Common myeloid progenitor, CD34-positive (primary cell): ENCODE measurements at regions not wholly inside any gene's neighbourhood (a gene's known extent, or its start where the extent isn't known, plus 50 kb on each side); places are given as distances from the start of the nearest gene placed in this dataset.
"Not testable (repeated sequence)": the region's sequence is repeated elsewhere in the genome, so short reads cannot be mapped to it uniquely, and the experiment has no call there.

Source experiments
- CTCF ChIA-PET: fragments of 350-600 bp; sonication (Branson Sonifier 250); formaldehyde crosslinking; loops from one replicate; lab custom pipeline; 2021; ENCODE audit warnings: antibody characterized with exemption; lab: Charles Lee
- POLR2A ChIA-PET: fragments of 350-600 bp; sonication (Branson Sonifier 250); formaldehyde crosslinking; loops from one replicate; lab custom pipeline; 2021; ENCODE audit warnings: antibody characterized with exemption; lab: Charles Lee
- DNase-seq, 3 donors: peaks; one replicate each; pipeline versions ENCODE4 v3.0.0 to v3.0.0-alpha.2; 2013
- H3K27ac ChIP-seq, 2 experiments: 1 replicate in 1 of 2; 2 replicates in 1 of 2; pipeline ENCODE4 v1.7.0; 2013; ENCODE audit warnings: inconsistent platforms in 2 of 2, low read length in 2 of 2, mild to moderate bottlenecking in 2 of 2, low read depth in 1 of 2, moderate library complexity in 1 of 2; ENCODE audit not compliant: severe bottlenecking in 2 of 2, insufficient read depth in 1 of 2, poor library complexity in 1 of 2
- H3K27me3 ChIP-seq, 5 experiments: replicated peaks in 2 of 5; 1 replicate in 3 of 5; 2 replicates in 2 of 5; pipeline versions ENCODE4 v1.6.1 to v1.7.0; 2013; ENCODE audit warnings: low read length in 4 of 5, mild to moderate bottlenecking in 2 of 5, moderate library complexity in 2 of 5, inconsistent platforms in 1 of 5; ENCODE audit not compliant: insufficient read depth in 5 of 5, control insufficient read depth in 4 of 5
- H3K36me3 ChIP-seq, 4 experiments: 1 replicate in 2 of 4; 2 replicates in 2 of 4; pipeline versions ENCODE4 v1.6.1 to v1.7.0; 2013; ENCODE audit warnings: low read length in 3 of 4, control low read depth in 1 of 4, mild to moderate bottlenecking in 1 of 4; ENCODE audit not compliant: control insufficient read depth in 4 of 4, insufficient read depth in 4 of 4
- H3K4me1 ChIP-seq, 4 experiments: 1 replicate in 3 of 4; 2 replicates in 1 of 4; pipeline versions ENCODE4 v1.6.1 to v1.7.1; 2013; ENCODE audit warnings: low read length in 3 of 4, mild to moderate bottlenecking in 3 of 4, control low read depth in 1 of 4, inconsistent platforms in 1 of 4, moderate library complexity in 1 of 4; ENCODE audit not compliant: control insufficient read depth in 4 of 4, insufficient read depth in 4 of 4; ENCODE audit errors: control extremely low read depth in 1 of 4
- H3K4me3 ChIP-seq, 7 experiments: 1 replicate in 4 of 7; 2 replicates in 3 of 7; pipeline versions ENCODE4 v1.5.1 to v1.7.0; 2013; ENCODE audit warnings: mild to moderate bottlenecking in 7 of 7, low read length in 6 of 7, moderate library complexity in 6 of 7, inconsistent platforms in 2 of 7, low read depth in 2 of 7, control low read depth in 1 of 7; ENCODE audit not compliant: insufficient read depth in 4 of 7, control insufficient read depth in 1 of 7; ENCODE audit errors: extremely low read depth in 1 of 7
- H3K9me3 ChIP-seq, 5 experiments: 1 replicate in 4 of 5; 2 replicates in 1 of 5; pipeline versions ENCODE4 v1.6.1 to v1.7.1; 2013; ENCODE audit warnings: low read length in 4 of 5, mild to moderate bottlenecking in 2 of 5, inconsistent platforms in 1 of 5, low read depth in 1 of 5, moderate library complexity in 1 of 5; ENCODE audit not compliant: control insufficient read depth in 4 of 5, insufficient read depth in 2 of 5; ENCODE audit errors: control extremely low read depth in 1 of 5
- WGBS: methylation state at CpG from one replicate; pipeline ENCODE4 v1.1.5; 2013; ENCODE audit not compliant: insufficient coverage; 5-methylcytosine and 5-hydroxymethylcytosine counted together

DNA sequence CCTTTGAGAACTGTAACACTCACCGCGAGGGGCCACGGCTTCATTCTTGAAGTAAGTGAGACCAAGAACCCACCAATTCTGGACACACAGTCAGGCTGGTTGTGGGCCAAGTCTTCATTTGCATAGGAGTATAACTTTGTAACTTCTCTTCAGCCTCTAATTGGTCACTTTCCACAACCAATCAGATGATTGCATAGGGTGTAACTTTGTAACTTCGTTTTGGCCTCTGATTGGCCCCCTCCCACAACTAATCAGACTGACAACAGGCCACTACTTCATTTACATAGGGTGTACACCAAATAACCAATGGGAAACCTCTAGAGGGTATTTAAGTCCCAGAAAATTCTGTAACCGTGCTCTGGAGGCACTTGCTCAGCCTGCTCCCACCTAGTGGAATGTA, 77.5 kb upstream of the TCF4 start:
- CTCF ChIA-PET: no interaction called here
- 97% methylated on average over 4 of the region's 5 CpGs for WGBS
- Histone ChIP-seq H3K4me3 (no peak overlapping the region), H3K9me3 (peaks cover 0 to 2% (median 0%) of the 10 kb centered on the region in 5 experiments), H3K36me3 (no peaks in the 10 kb centered on the region), H3K4me1 (no peaks in the 10 kb centered on the region), H3K27ac (no peak overlapping the region), H3K27me3 (no peaks in the 10 kb centered on the region)
- no peak for DNase-seq
- POLR2A ChIA-PET: no interaction called here

GRCh38 chr18:55664758-55665400, 76.9 kb upstream of the TCF4 start:
- H3K4me1 ChIP-seq, CTCF ChIA-PET, DNase-seq: not testable (repeated sequence)

DNA sequence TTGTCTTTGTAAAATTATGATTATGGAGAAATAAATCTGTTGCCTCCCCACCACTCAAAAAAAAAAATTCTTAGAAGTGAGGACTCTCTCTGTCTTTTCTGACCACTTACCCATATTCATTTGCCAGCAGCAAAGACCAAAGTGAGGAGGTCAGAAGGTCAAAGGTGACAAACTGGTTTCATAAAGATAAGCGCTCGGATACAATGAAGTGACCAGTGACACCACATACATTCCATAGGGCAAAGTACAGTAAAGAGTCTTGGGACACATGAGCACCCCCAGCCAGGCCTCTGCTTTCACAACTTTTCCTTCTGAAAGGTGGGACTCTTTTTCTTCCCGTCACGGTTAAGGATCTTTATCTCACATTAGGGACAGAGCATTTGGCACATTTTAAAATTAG, 75.9 kb upstream of the TCF4 start:
- Histone ChIP-seq H3K27ac (no peak overlapping the region), H3K36me3 (no peaks in the 10 kb centered on the region), H3K4me3 (no peak overlapping the region), H3K9me3 (peaks cover 0 to 2% (median 0%) of the 10 kb centered on the region in 5 experiments), H3K27me3 (no peaks in the 10 kb centered on the region), H3K4me1 (no peaks in the 10 kb centered on the region)
- 100% methylated on average over 2 of the region's 4 CpGs for WGBS
- ChIA-PET POLR2A (no interaction called here), CTCF (no interaction called here)
- no peak for DNase-seq

More at GRCh38 chr18:55664758-55665400, 76.9 kb upstream of the TCF4 start:
- H3K9me3 ChIP-seq, H3K4me3 ChIP-seq, H3K27me3 ChIP-seq, POLR2A ChIA-PET, H3K36me3 ChIP-seq, H3K27ac ChIP-seq: not testable (repeated sequence)
- 96% methylated on average over 35 of the region's 45 CpGs for WGBS

DNA sequence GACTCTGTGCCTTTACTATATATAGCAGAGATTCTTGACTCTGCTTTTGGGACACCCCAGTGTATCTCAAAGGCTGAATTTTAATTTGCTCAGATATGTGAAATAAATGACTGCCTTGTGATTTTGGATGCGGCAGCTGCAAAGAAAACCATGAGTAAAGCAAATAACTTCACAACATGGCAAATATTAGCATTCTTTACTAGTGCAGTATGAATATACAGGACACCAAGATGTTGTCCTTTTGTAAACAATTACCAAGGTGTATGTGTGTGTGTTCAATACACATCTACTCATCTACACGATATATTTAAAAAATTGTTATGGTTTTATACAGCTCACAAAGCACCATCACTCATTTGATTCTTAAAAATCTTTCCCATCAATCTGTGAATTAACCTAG, 70.6 kb upstream of the TCF4 start:
- no peaks in the 10 kb centered on the region for H3K9me3 ChIP-seq
- H3K4me1 ChIP-seq: peaks cover 0 to 3% (median 0%) of the 10 kb centered on the region in 4 experiments
- ChIA-PET POLR2A (no interaction called here), CTCF (no interaction called here)
- H3K27me3 ChIP-seq: no peaks in the 10 kb centered on the region
- DNase-seq: no peak
- H3K36me3 ChIP-seq: no peaks in the 10 kb centered on the region
- no peak overlapping the region for H3K4me3 ChIP-seq
- H3K27ac ChIP-seq: no peak overlapping the region
- WGBS: no CpG with 5 or more reads among the region's 2 CpGs

- ChIA-PET POLR2A (no interaction called here), CTCF (interaction anchor here (1.3 kb wide), 1 partner anchor 10 kb away, joined by 3 read pairs; no protein-coding TSS in a partner anchor)
- peaks cover 0 to 1% (median 0%) of the 10 kb centered on the region in 5 experiments for H3K9me3 ChIP-seq
- no peaks in the 10 kb centered on the region for H3K27me3 ChIP-seq
- no peak overlapping the region for H3K4me3 ChIP-seq
- WGBS: 48% methylated on average over 4 of the region's 4 CpGs
- H3K27ac ChIP-seq: no peak overlapping the region
- DNase-seq: no peak
- H3K36me3 ChIP-seq: no peaks in the 10 kb centered on the region
- peaks cover 0 to 3% (median 0%) of the 10 kb centered on the region in 4 experiments for H3K4me1 ChIP-seq
Observed at GRCh38 chr18:55657572-55658331, 69.8 kb upstream of the TCF4 start.

- Histone ChIP-seq H3K27ac (no peak overlapping the region), H3K27me3 (no peaks in the 10 kb centered on the region), H3K36me3 (no peaks in the 10 kb centered on the region), H3K9me3 (peaks cover 0 to 1% (median 0%) of the 10 kb centered on the region in 5 experiments), H3K4me3 (no peak overlapping the region), H3K4me1 (peaks cover 0 to 3% (median 0%) of the 10 kb centered on the region in 4 experiments)
- CTCF ChIA-PET: no interaction called here
- POLR2A ChIA-PET: no interaction called here
- DNase-seq: no peak
Observed at GRCh38 chr18:55654986-55655385, 67.0 kb upstream of the TCF4 start.

- Histone ChIP-seq H3K4me3 (no peak overlapping the region), H3K27me3 (no peaks in the 10 kb centered on the region), H3K9me3 (peaks cover 0 to 1% (median 0%) of the 10 kb centered on the region in 5 experiments), H3K4me1 (no peaks in the 10 kb centered on the region), H3K27ac (no peak overlapping the region), H3K36me3 (no peaks in the 10 kb centered on the region)
- ChIA-PET CTCF (no interaction called here), POLR2A (no interaction called here)
- no peak for DNase-seq
- 100% methylated on average over 1 of the region's 1 CpG for WGBS
Observed at GRCh38 chr18:55651236-55651635, 63.2 kb upstream of the TCF4 start.
